ENCODE measurements at regions not wholly inside any gene's neighbourhood (a gene's known extent, or its start where the extent isn't known, plus 50 kb on each side); places are given as distances from the start of the nearest gene placed in this dataset.

- TF ChIP-seq POLR2AphosphoS5 (IDR thresholded peaks at IDR 0.05; ENCODE audit: low read depth, low read length) (no peak), FOXP2 (optimal IDR thresholded peaks at IDR 0.05; ENCODE audit: borderline replicate concordance, extremely low read depth, extremely low read length, insufficient read depth) (no peak), REST (IDR thresholded peaks at IDR 0.05; ENCODE audit: insufficient read depth in 1 of 2, low read depth in 2 of 2, low read length in 2 of 2) (no peak), SIN3A (IDR thresholded peaks at IDR 0.05; ENCODE audit: borderline replicate concordance, insufficient read depth, low read length) (no peak), TAF1 (IDR thresholded peaks at IDR 0.05; ENCODE audit: borderline replicate concordance, insufficient read depth, low read length) (no peak)
Measured at GRCh38 chr12:47417955-47418354, 287.9 kb downstream of the RPAP3 start.

GRCh38 chr12:47417121-47417520 lies 288.7 kb downstream of the RPAP3 start:
- TF ChIP-seq REST (IDR thresholded peaks at IDR 0.05; ENCODE audit: insufficient read depth in 1 of 2, low read depth in 2 of 2, low read length in 2 of 2) (no peak), SIN3A (IDR thresholded peaks at IDR 0.05; ENCODE audit: borderline replicate concordance, insufficient read depth, low read length) (no peak), FOXP2 (optimal IDR thresholded peaks at IDR 0.05; ENCODE audit: borderline replicate concordance, extremely low read depth, extremely low read length, insufficient read depth) (no peak), TAF1 (IDR thresholded peaks at IDR 0.05; ENCODE audit: borderline replicate concordance, insufficient read depth, low read length) (no peak), POLR2AphosphoS5 (IDR thresholded peaks at IDR 0.05; ENCODE audit: low read depth, low read length) (no peak)

GRCh38 chr12:47415054-47415453 lies 290.8 kb downstream of the RPAP3 start:
- TF ChIP-seq TAF1 (IDR thresholded peaks at IDR 0.05; ENCODE audit: borderline replicate concordance, insufficient read depth, low read length): no peak
- no peak for TF ChIP-seq REST (IDR thresholded peaks at IDR 0.05; ENCODE audit: insufficient read depth in 1 of 2, low read depth in 2 of 2, low read length in 2 of 2)
- no peak for TF ChIP-seq FOXP2 (optimal IDR thresholded peaks at IDR 0.05; ENCODE audit: borderline replicate concordance, extremely low read depth, extremely low read length, insufficient read depth)
- TF ChIP-seq POLR2AphosphoS5 (IDR thresholded peaks at IDR 0.05; ENCODE audit: low read depth, low read length): no peak
- TF ChIP-seq SIN3A (IDR thresholded peaks at IDR 0.05; ENCODE audit: borderline replicate concordance, insufficient read depth, low read length): no peak

- TF ChIP-seq POLR2AphosphoS5 (IDR thresholded peaks at IDR 0.05; ENCODE audit: low read depth, low read length) (no peak), FOXP2 (optimal IDR thresholded peaks at IDR 0.05; ENCODE audit: borderline replicate concordance, extremely low read depth, extremely low read length, insufficient read depth) (no peak), TAF1 (IDR thresholded peaks at IDR 0.05; ENCODE audit: borderline replicate concordance, insufficient read depth, low read length) (no peak), REST (IDR thresholded peaks at IDR 0.05; ENCODE audit: insufficient read depth in 1 of 2, low read depth in 2 of 2, low read length in 2 of 2) (no peak), SIN3A (IDR thresholded peaks at IDR 0.05; ENCODE audit: borderline replicate concordance, insufficient read depth, low read length) (no peak)
Measured at GRCh38 chr12:47414511-47414910, 291.3 kb downstream of the RPAP3 start.

- TF ChIP-seq POLR2AphosphoS5 (IDR thresholded peaks at IDR 0.05; ENCODE audit: low read depth, low read length) (no peak), REST (IDR thresholded peaks at IDR 0.05; ENCODE audit: insufficient read depth in 1 of 2, low read depth in 2 of 2, low read length in 2 of 2) (no peak), TAF1 (IDR thresholded peaks at IDR 0.05; ENCODE audit: borderline replicate concordance, insufficient read depth, low read length) (no peak), FOXP2 (optimal IDR thresholded peaks at IDR 0.05; ENCODE audit: borderline replicate concordance, extremely low read depth, extremely low read length, insufficient read depth) (no peak), SIN3A (IDR thresholded peaks at IDR 0.05; ENCODE audit: borderline replicate concordance, insufficient read depth, low read length) (no peak)
Measured at GRCh38 chr12:47413806-47414205, 292.0 kb downstream of the RPAP3 start.
